ENCODE measurements at regions not wholly inside any gene's neighbourhood (a gene's known extent, or its start where the extent isn't known, plus 50 kb on each side); places are given as distances from the start of the nearest gene placed in this dataset.

- TF ChIP-seq POU2F2 (IDR thresholded peaks at IDR 0.05; ENCODE audit: low read depth, low read length), result no peak
- TF ChIP-seq PAX5 (IDR thresholded peaks at IDR 0.05; ENCODE audit: insufficient read depth, low read length, severe bottlenecking), result no peak
- TF ChIP-seq TAF1 (IDR thresholded peaks at IDR 0.05; ENCODE audit: low read depth, low read length), result no peak
- no peak for TF ChIP-seq SPI1 (IDR thresholded peaks at IDR 0.05; ENCODE audit: low read depth, low read length)
- no peak for TF ChIP-seq POLR2A (IDR thresholded peaks at IDR 0.05; ENCODE audit: low read depth, low read length)
- TF ChIP-seq POLR2AphosphoS5 (IDR thresholded peaks at IDR 0.05; ENCODE audit: low read depth, low read length), result no peak
- no peak for DNase-seq (ENCODE audit: insufficient read length, low spot score)
- no peak for FAIRE-seq
Observed at GRCh38 chr17:13793951-13794350, 192.2 kb upstream of the HS3ST3A1 start.

GRCh38 chr17:13797863-13798262 is 196.1 kb upstream of the HS3ST3A1 start:
- TF ChIP-seq POLR2AphosphoS5 (IDR thresholded peaks at IDR 0.05; ENCODE audit: low read depth, low read length) (no peak), POU2F2 (IDR thresholded peaks at IDR 0.05; ENCODE audit: low read depth, low read length) (no peak), TAF1 (IDR thresholded peaks at IDR 0.05; ENCODE audit: low read depth, low read length) (no peak), PAX5 (IDR thresholded peaks at IDR 0.05; ENCODE audit: insufficient read depth, low read length, severe bottlenecking) (no peak), POLR2A (IDR thresholded peaks at IDR 0.05; ENCODE audit: low read depth, low read length) (no peak), SPI1 (IDR thresholded peaks at IDR 0.05; ENCODE audit: low read depth, low read length) (no peak)
- DNase-seq (ENCODE audit: insufficient read length, low spot score), result no peak
- no peak for FAIRE-seq

- no peak for DNase-seq (ENCODE audit: insufficient read length, low spot score)
- TF ChIP-seq TAF1 (IDR thresholded peaks at IDR 0.05; ENCODE audit: low read depth, low read length) (no peak), POLR2A (IDR thresholded peaks at IDR 0.05; ENCODE audit: low read depth, low read length) (no peak), POLR2AphosphoS5 (IDR thresholded peaks at IDR 0.05; ENCODE audit: low read depth, low read length) (no peak), SPI1 (IDR thresholded peaks at IDR 0.05; ENCODE audit: low read depth, low read length) (no peak), POU2F2 (IDR thresholded peaks at IDR 0.05; ENCODE audit: low read depth, low read length) (no peak), PAX5 (IDR thresholded peaks at IDR 0.05; ENCODE audit: insufficient read depth, low read length, severe bottlenecking) (no peak)
- FAIRE-seq, result no peak
Observed at GRCh38 chr17:13806092-13806491, 204.4 kb upstream of the HS3ST3A1 start.

- no peak for DNase-seq (ENCODE audit: insufficient read length, low spot score)
- no peak for FAIRE-seq
- TF ChIP-seq PAX5 (IDR thresholded peaks at IDR 0.05; ENCODE audit: insufficient read depth, low read length, severe bottlenecking) (no peak), POLR2AphosphoS5 (IDR thresholded peaks at IDR 0.05; ENCODE audit: low read depth, low read length) (no peak), POLR2A (IDR thresholded peaks at IDR 0.05; ENCODE audit: low read depth, low read length) (no peak), POU2F2 (IDR thresholded peaks at IDR 0.05; ENCODE audit: low read depth, low read length) (no peak), SPI1 (IDR thresholded peaks at IDR 0.05; ENCODE audit: low read depth, low read length) (no peak), TAF1 (IDR thresholded peaks at IDR 0.05; ENCODE audit: low read depth, low read length) (no peak)
Observed at GRCh38 chr17:13807103-13807502, 205.4 kb upstream of the HS3ST3A1 start.

GRCh38 chr17:13812350-13812749 is 210.6 kb upstream of the HS3ST3A1 start:
- TF ChIP-seq POLR2AphosphoS5 (IDR thresholded peaks at IDR 0.05; ENCODE audit: low read depth, low read length) (no peak), SPI1 (IDR thresholded peaks at IDR 0.05; ENCODE audit: low read depth, low read length) (no peak), POLR2A (IDR thresholded peaks at IDR 0.05; ENCODE audit: low read depth, low read length) (no peak), TAF1 (IDR thresholded peaks at IDR 0.05; ENCODE audit: low read depth, low read length) (no peak), POU2F2 (IDR thresholded peaks at IDR 0.05; ENCODE audit: low read depth, low read length) (no peak)
- FAIRE-seq (no peak), DNase-seq (ENCODE audit: insufficient read length, low spot score) (no peak)

GRCh38 chr17:13813347-13814240 is 211.9 kb upstream of the HS3ST3A1 start:
- FAIRE-seq (no peak), DNase-seq (ENCODE audit: insufficient read length, low spot score) (no peak)
- TF ChIP-seq PAX5 (IDR thresholded peaks at IDR 0.05; ENCODE audit: insufficient read depth, low read length, severe bottlenecking) (no peak), SPI1 (IDR thresholded peaks at IDR 0.05; ENCODE audit: low read depth, low read length) (no peak), POLR2A (IDR thresholded peaks at IDR 0.05; ENCODE audit: low read depth, low read length) (no peak), POU2F2 (IDR thresholded peaks at IDR 0.05; ENCODE audit: low read depth, low read length) (no peak), TAF1 (IDR thresholded peaks at IDR 0.05; ENCODE audit: low read depth, low read length) (no peak), POLR2AphosphoS5 (IDR thresholded peaks at IDR 0.05; ENCODE audit: low read depth, low read length) (no peak)

- no peak for FAIRE-seq
- no peak for TF ChIP-seq SPI1 (IDR thresholded peaks at IDR 0.05; ENCODE audit: low read depth, low read length)
- no peak for TF ChIP-seq PAX5 (IDR thresholded peaks at IDR 0.05; ENCODE audit: insufficient read depth, low read length, severe bottlenecking)
- no peak for TF ChIP-seq TAF1 (IDR thresholded peaks at IDR 0.05; ENCODE audit: low read depth, low read length)
- no peak for TF ChIP-seq POLR2A (IDR thresholded peaks at IDR 0.05; ENCODE audit: low read depth, low read length)
- DNase-seq (ENCODE audit: insufficient read length, low spot score), result no peak
Observed at GRCh38 chr17:13822700-13823099, 221.0 kb upstream of the HS3ST3A1 start.

GRCh38 chr17:13825526-13826040 is 223.9 kb upstream of the HS3ST3A1 start:
- DNase-seq (ENCODE audit: insufficient read length, low spot score) (no peak), FAIRE-seq (no peak)
- TF ChIP-seq TAF1 (IDR thresholded peaks at IDR 0.05; ENCODE audit: low read depth, low read length) (no peak), SPI1 (IDR thresholded peaks at IDR 0.05; ENCODE audit: low read depth, low read length) (no peak), POLR2AphosphoS5 (IDR thresholded peaks at IDR 0.05; ENCODE audit: low read depth, low read length) (no peak), POLR2A (IDR thresholded peaks at IDR 0.05; ENCODE audit: low read depth, low read length) (no peak), POU2F2 (IDR thresholded peaks at IDR 0.05; ENCODE audit: low read depth, low read length) (no peak)

- no peak for FAIRE-seq
- no peak for TF ChIP-seq POLR2AphosphoS5 (IDR thresholded peaks at IDR 0.05; ENCODE audit: low read depth, low read length)
- no peak for TF ChIP-seq PAX5 (IDR thresholded peaks at IDR 0.05; ENCODE audit: insufficient read depth, low read length, severe bottlenecking)
- DNase-seq (ENCODE audit: insufficient read length, low spot score), result no peak
Observed at GRCh38 chr17:13827118-13827517, 225.4 kb upstream of the HS3ST3A1 start.

- DNase-seq (ENCODE audit: insufficient read length, low spot score) (no peak), FAIRE-seq (no peak)
- no peak for TF ChIP-seq SPI1 (IDR thresholded peaks at IDR 0.05; ENCODE audit: low read depth, low read length)
- no peak for TF ChIP-seq PAX5 (IDR thresholded peaks at IDR 0.05; ENCODE audit: insufficient read depth, low read length, severe bottlenecking)
- TF ChIP-seq POLR2A (IDR thresholded peaks at IDR 0.05; ENCODE audit: low read depth, low read length), result no peak
- TF ChIP-seq TAF1 (IDR thresholded peaks at IDR 0.05; ENCODE audit: low read depth, low read length), result no peak
- no peak for TF ChIP-seq POLR2AphosphoS5 (IDR thresholded peaks at IDR 0.05; ENCODE audit: low read depth, low read length)
- TF ChIP-seq POU2F2 (IDR thresholded peaks at IDR 0.05; ENCODE audit: low read depth, low read length), result no peak
Observed at GRCh38 chr17:13833921-13834320, 232.2 kb upstream of the HS3ST3A1 start.
